HT1080 (cell line): ENCODE measurements at regions not wholly inside any gene's neighbourhood (a gene's known extent, or its start where the extent isn't known, plus 50 kb on each side); places are given as distances from the start of the nearest gene placed in this dataset.
"Not testable (repeated sequence)": the region's sequence is repeated elsewhere in the genome, so short reads cannot be mapped to it uniquely, and the experiment has no call there.

ENCODE experiments used
- DNase-seq: peaks from one replicate; pipeline ENCODE4 v3.0.0-alpha.2; 2015; ENCODE audit warnings: low read depth

- no peak for DNase-seq
Observed at GRCh38 chr7:29619111-29619510, 55.5 kb downstream of the PRR15 start.

DNA sequence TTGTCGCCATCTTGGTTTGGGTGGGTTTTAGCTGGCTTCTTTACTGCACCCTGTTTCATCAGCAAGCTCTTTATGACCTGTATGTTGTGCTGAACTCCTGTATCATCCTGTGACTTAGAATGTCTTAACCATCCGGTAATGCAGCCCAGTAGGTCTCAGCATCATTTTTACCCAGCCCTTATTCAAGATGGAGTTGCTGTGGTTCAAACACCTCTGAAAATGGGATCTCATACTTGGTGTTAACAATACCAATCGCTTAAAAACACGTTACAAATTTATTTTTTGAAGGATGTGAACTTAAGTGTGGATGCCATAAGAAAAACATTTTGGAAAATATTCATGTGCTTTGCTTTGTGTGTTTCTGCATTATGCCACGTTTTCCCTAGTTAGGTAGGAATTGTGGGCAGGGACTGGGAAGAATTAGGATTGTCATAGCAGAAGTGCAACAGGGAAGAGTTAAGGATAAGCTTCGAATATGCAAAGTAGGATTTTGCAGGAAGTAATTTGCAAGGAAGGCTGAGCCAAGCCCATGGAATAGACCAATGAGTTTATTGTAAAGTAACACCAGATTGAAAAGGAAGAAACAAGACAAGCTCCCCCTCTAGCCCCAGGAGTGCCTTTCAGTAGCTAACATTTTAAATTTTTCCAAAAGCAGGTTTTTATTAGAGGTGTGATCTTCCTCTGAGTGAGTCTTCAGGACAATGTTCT, 56.4 kb downstream of the PRR15 start:
- DNase-seq: no peak

DNA sequence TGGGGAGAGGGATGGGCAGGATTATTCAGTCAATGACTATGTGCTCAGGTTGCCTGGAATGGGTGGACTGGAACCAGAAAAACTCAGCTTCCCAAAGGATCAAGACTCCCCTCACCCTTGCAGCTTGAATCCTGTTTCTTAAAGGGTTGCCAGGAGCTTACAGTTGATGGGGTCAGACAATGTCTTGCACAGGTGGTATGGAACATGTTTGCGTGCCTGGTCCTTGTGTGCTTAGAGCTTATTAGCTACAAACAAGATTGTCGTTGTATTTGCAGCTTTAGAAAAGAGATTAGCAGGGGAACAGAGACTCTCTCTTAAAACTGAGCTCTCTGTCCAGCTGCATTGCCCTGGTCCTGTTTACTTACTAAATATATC, 56.9 kb downstream of the PRR15 start:
- no peak for DNase-seq

GRCh38 chr7:29622335-29623265, 59.0 kb downstream of the PRR15 start:
- DNase-seq: peak; percentile 96

DNA sequence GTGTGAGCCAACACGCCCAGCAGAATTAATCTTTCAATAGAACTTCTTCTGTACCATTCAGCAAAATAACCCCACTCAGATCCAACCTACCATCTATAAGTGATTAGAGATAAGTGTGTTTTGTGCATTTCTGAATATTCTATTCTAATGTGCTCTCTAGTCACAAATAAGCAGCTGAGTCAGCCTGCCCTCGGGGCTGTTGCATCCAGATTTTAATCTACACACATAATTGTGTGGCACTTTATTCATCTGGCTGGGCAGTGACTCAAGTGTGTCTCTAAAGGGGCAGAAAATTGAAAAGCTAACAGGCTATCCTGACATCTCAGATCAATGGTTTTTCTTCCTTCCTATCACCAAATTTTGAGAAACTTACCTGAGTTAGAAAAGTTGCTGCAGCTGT, 60.3 kb downstream of the PRR15 start:
- no peak for DNase-seq

DNA sequence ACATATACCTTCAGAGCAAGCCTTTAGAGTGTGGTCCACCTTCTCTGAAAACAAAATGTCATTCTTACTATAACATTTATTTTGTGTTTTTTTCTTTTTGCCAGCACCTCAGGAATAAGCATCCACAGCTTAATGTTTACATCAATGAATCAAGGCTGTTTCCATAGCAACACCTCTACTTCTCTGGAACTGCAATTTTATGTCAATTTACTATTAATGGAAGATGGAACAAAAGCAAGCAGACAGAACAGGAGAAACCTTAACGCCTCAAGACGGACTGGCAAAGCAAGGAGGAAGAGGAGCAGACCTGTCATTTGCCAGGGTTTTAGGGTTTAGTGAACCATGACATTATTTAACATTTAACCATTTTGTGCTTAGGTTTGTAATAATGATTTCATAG, 63.1 kb downstream of the PRR15 start:
- no peak for DNase-seq

DNA sequence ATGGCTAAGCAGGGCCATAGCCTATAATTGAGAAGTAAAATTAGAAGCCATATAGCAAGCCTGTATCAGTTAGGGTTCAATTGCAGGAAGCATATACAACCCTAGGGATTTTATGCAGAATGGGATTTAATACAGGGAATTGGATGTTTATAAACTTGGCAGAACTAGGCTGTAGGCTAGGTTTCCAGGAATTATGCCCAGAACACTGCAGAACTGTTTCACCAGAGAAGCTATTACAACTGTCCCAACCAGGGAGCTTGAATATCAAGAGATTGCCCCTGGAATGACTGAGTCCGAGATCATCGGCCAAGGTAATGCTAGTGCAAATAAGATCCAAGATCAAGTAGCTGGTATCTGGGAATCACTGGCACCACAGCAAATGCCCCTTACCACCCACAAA, 64.0 kb downstream of the PRR15 start:
- DNase-seq: no peak

- DNase-seq: no peak
Observed at GRCh38 chr7:29629507-29629906, 65.9 kb downstream of the PRR15 start.

DNA sequence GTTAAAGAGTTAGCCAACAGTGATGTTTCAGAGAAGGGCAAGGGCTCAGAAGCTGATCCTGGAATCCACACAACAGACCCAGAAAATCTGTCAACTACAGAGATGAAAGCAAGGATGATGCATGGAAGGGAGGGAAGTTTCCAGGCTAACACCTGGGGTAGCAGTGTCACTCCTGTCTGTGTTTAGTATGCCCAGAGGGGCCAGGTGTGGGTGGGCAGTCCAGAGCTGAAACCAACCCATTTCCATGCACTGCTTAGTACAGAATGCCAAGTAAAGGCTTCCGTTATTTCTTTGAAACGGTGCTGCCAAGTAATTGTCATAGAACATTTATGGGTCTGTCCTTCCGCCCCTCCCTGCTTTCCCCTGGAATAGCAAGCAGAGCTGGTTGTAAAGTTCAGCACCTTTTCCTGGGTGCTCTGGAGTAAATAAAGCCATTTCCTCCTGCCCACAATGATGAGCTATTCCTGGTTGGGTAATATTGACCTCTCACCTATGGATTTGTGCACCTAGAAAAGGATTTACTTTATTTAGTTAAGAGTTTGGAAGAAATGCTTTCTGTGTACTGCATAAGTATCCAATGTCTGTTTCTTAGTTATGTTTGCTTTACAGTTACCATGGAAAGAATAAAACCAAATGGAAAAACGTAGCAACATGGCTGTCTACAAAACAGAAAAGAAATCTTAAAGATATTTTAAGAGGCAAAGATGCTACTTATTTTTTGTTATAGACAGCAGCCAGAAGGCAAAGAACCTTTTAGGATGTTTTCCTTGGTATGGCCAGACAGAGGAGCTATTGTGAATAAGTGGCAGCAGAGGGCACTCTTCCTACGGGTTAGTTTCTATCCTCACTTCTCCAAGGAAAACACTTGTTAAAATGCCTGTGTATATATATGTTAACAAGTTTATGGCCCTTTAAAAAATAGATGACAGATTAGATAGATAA, 71.7 kb downstream of the PRR15 start:
- peak; percentile 24 for DNase-seq

GRCh38 chr7:29636009-29636351, 72.3 kb downstream of the PRR15 start:
- no peak for DNase-seq

DNA sequence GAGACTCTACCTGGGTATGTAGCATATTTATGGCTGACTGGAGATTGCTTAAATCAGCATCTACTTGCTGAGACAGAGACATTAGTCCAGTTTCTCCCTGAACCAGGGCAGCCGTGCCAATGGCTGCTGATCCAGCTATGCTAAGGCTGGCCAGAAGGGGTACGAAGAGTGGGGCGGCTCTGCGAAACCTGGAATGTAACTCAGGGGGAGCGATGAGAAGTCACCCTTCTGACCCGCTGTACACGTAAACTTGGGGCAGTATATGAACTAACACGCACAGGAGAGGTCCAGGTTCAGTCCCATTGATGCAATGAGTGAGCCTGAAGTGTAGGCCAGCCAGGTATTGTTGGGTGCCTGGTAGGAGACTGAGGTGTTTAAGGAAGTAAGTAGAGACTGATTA, 73.7 kb downstream of the PRR15 start:
- DNase-seq: no peak

- not testable (repeated sequence) for DNase-seq
Observed at GRCh38 chr7:29638841-29639240, 75.2 kb downstream of the PRR15 start.

- DNase-seq: no peak
Observed at GRCh38 chr7:29639386-29639785, 75.8 kb downstream of the PRR15 start.

DNA sequence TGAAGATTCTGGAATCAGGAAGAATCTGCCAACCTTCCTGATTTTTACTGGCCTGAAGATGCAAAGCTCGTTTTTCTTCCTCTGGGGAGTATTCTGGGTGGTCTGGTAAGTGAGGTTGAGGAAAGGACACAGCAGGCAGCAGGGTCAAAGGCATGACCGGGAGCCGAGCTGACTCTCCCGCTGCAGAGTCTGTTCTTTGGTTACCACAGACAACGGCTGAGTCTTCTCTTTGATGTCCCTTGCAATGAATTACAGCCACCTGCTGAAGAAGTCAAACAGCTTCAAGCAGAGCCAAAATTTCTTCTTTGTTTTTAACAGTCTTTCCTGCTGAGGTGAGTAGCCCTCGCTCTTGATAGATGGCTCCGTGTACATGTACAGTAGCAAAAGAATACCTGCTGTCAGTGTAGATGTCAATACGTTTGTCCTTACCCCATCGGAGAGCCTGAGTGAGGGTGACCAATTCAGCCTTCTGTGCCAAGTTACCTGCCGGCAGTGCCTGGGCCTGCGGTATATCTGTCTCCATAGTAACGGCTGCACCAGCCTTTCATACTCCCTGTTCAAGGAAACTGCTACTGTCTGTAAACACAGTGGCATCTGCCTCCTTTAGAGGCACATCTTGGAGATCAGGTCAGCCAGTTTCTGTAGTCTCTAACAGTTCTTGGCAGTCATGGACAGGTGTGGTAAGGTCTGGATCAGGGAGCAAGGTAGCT, 76.4 kb downstream of the PRR15 start:
- DNase-seq: no peak

DNA sequence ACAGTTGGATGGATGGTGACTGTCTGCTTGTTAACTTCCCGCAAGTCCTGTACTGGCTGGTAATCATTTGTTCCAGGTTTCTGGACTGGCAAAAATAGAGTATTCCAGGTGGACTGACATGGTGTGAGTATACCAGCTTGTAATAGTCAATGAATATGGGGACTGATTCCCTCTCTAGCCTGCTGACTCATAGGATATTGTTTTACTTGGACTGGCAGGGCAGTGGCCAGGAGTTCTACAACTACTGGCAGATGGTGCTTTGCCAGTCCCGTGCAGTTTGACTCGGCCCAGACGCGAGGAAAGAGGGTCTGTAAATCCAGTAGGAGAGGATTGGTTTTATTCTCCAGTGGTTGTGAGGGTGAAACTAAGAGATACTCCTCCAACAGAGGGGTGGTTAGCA, 78.0 kb downstream of the PRR15 start:
- peak; percentile 36 for DNase-seq

DNA sequence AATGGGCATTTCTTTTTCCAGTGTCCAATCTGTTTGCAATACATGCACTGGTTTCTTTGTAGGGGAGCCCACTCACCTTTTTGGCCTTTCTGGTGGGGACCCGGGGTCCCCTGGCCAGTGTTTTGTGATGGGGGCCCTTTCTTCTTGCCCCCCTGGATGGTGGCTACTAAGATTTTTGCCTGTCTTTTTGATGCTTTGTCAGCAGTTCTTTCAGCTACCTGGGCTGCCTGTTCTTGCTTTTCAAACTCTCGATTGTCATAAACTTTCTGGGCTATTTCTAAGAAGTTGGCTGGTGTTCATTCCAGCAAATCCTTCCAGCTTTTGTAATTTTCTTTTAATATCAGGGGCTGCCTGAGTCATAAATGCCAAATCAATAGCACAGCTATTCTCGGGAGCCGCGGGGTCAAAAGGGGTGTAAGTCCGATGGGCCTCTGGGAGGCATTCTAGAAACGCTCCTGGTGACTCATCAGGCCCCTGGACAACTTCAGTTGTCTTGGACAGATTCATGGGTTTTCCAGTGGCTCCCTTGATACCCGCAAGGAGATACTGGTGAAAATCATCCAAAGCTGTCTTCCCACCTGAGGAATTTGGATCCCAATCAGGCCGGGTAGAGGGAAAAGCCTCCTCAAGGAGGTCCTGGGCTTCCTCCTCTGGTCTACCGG, 79.0 kb downstream of the PRR15 start:
- no peak for DNase-seq

GRCh38 chr7:29646116-29646515, 82.5 kb downstream of the PRR15 start:
- DNase-seq: not testable (repeated sequence)

DNA sequence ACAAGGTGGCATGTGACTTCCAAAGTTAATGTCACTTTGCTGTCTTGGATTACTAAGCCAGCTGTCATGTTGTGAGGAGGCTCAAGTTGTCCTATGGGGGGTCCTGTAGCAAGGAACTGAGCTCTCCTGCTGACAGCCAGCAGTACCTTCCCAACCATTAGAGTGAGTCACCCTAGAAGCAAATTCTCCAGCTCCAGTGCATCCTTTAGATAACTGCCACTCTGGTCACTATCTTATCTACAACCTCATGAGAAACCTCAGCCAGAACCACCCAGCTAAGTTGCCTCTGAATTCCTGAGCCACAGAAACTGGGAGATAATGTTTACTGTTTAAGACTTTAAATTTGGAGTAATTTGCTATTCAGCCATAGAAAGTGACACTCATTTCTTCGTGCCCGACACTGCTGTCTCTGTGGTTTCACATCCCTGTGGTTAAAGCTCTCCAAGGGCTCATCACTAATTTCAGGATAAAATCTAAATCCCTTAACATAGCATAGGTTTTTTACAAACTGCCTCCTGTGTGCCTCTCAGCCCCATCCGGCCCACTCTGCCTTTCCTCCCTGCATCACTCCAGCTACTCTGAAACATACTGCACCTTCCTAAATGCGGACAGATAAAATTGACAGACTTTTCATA, 83.5 kb downstream of the PRR15 start:
- DNase-seq: no peak

DNA sequence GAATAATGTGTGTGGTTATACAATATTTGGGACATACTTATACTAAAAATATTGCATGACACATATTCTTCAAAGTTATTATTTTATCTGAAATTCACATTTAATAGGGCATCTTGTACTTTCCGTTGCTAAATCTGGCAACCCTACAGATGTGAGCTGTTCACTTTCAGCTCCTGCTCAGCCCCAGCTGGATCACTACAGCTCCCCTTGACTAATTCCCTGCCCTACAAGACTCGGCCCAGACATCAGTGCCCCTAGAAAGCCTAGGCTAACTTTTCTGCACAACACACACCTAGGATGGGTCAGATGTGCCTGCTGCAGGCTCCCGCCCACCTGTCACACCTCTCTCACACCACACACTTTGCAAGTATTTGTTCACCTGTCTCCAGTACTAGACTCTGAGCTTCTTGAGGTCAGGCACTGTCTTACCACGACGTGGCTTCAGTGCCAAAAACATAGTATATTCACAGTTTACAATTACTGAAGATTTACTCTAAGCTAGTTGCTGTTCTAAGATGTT, 84.1 kb downstream of the PRR15 start:
- DNase-seq: not testable (repeated sequence)
